Prostate gland (tissue), 2 donors: ENCODE measurements at regions not wholly inside any gene's neighbourhood (a gene's known extent, or its start where the extent isn't known, plus 50 kb on each side); places are given as distances from the start of the nearest gene placed in this dataset.
A peak's percentile ranks its signal among the peaks of the same experiment; 100 is the strongest.
"Not testable (repeated sequence)": the region's sequence is repeated elsewhere in the genome, so short reads cannot be mapped to it uniquely, and the experiment has no call there.

Source experiments
- CTCF ChIP-seq, 4 experiments: fragments of 200-600 bp in 2 of 4; fragments of 450-650 bp in 2 of 4; sonication (generic) in 2 of 4; IDR thresholded peaks; 1 replicate in 3 of 4; 2 replicates in 1 of 4; pipeline ENCODE4 v1.5.1; 2016 to 2019; ENCODE audit warnings: antibody characterized with exemption in 4 of 4, mild to moderate bottlenecking in 2 of 4, moderate library complexity in 2 of 4
- POLR2A ChIP-seq: fragments of 450-650 bp; IDR thresholded peaks from one replicate; pipeline ENCODE4 v1.6.1; 2016; ENCODE audit warnings: antibody characterized with exemption, mild to moderate bottlenecking
- POLR2AphosphoS5 ChIP-seq: sonication (generic); formaldehyde crosslinking; IDR thresholded peaks from one replicate; pipeline ENCODE4 v1.6.1; 2017; ENCODE audit warnings: antibody characterized with exemption

- TF ChIP-seq CTCF (IDR thresholded peaks at IDR 0.05), result peak; percentile 37 to 69 (median 49)
- peak; percentile 12 for TF ChIP-seq POLR2AphosphoS5
- TF ChIP-seq POLR2A, result not testable (repeated sequence)
Observed at GRCh38 chr2:87341601-87342014, 320.0 kb upstream of the PLGLB1 start.
